Lower leg skin (tissue), 4 donors: ENCODE measurements at regions not wholly inside any gene's neighbourhood (a gene's known extent, or its start where the extent isn't known, plus 50 kb on each side); places are given as distances from the start of the nearest gene placed in this dataset.

ENCODE experiments used
- DNase-seq, 2 donors: peaks; one replicate each; pipeline ENCODE4 v3.0.0-alpha.2; 2019; ENCODE audit warnings: low spot score in 2 of 2
- H3K4me3 ChIP-seq: fragments of 200-600 bp; sonication (generic); 2 replicates; pipeline ENCODE4 v1.5.1; 2017; ENCODE audit warnings: mild to moderate bottlenecking, low read depth; ENCODE audit not compliant: poor library complexity, severe bottlenecking
- POLR2A ChIP-seq, 2 donors: fragments of 450-650 bp; IDR thresholded peaks; one replicate each; pipeline ENCODE4 v1.6.1; 2016 to 2017; ENCODE audit warnings: antibody characterized with exemption in 2 of 2, mild to moderate bottlenecking in 1 of 2, moderate library complexity in 1 of 2
- WGBS, 2 donors: methylation state at CpG; one replicate each; pipeline ENCODE4 v1.1.5; 2018; 5-methylcytosine and 5-hydroxymethylcytosine counted together
- intact Hi-C: fragments of 100-400 bp; cut with DNase I; formaldehyde crosslinking; loops from one replicate; pipeline ENCODE4 v1.15.0; 2023; ENCODE audit warnings: low total_unique reads
- TF ChIP-seq, protein P1 (sequence below), 3 donors: fragments of 450-650 bp; IDR thresholded peaks; one replicate each; pipeline ENCODE4 v1.5.1; 2016; ENCODE audit warnings: antibody characterized with exemption in 3 of 3, mild to moderate bottlenecking in 3 of 3, moderate library complexity in 2 of 3

DNA sequence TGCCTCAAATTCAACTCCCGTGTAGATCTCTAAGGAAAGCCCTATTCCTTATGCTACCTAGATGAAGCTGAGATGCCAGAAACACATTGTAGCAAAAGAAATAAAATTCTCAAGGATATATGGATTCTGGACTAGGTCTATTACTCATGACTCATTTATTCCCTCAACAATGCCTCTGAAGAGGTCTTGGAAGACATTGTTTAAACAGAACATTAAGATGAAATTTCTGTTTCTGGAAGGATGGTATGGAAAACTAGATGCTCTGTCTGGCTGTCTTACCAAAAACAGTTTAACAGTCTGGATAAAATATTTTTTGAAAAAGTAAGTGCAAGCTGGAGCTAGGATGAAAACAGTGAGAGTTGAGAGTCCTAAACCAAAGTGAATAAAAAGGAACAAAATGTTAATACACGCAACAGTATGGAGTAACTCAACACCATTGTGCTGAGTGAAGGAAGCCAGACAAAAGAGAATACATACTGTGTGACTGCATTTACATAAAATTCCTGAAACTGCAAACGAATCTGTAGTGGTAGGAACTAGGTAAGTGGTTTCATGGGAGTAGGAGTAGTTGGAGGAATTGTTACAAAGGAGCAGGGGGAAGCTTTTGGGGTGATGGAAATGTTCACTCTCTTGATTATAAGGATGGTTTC is 59.3 kb upstream of the GNG12 start:
- no peak for TF ChIP-seq POLR2A (IDR thresholded peaks at IDR 0.05)
- TF ChIP-seq, protein P1, sequence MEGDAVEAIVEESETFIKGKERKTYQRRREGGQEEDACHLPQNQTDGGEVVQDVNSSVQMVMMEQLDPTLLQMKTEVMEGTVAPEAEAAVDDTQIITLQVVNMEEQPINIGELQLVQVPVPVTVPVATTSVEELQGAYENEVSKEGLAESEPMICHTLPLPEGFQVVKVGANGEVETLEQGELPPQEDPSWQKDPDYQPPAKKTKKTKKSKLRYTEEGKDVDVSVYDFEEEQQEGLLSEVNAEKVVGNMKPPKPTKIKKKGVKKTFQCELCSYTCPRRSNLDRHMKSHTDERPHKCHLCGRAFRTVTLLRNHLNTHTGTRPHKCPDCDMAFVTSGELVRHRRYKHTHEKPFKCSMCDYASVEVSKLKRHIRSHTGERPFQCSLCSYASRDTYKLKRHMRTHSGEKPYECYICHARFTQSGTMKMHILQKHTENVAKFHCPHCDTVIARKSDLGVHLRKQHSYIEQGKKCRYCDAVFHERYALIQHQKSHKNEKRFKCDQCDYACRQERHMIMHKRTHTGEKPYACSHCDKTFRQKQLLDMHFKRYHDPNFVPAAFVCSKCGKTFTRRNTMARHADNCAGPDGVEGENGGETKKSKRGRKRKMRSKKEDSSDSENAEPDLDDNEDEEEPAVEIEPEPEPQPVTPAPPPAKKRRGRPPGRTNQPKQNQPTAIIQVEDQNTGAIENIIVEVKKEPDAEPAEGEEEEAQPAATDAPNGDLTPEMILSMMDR (IDR thresholded peaks at IDR 0.05), result no peak
- H3K4me3 ChIP-seq, result no peak overlapping the region
- 59 to 71% methylated on average over 3 of the region's 3 CpGs for WGBS, 2 donors
- intact Hi-C loops, result no loop called here
- no peak for DNase-seq

DNA sequence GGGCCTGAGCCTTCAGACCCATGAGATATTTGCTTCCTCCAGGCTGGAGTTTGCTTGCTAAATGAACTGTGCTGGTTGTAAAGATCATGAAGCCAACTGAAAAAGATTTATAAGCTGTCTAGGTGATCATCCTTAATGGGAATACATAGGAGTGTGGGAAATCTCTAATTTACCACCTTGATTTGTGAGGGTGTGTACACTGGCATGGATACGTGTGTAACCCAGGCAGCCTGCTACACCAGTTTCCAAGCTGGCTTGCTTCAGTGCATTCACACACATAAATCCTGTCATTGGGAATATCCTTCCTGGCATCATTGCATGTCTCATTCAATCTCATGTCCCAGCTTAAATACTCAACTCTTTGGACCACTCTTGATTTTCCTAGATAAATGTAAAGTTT is 57.6 kb upstream of the GNG12 start:
- 54 to 69% methylated on average over 1 of the region's 1 CpG for WGBS, 2 donors
- intact Hi-C loops, result no loop called here
- TF ChIP-seq, protein P1 (IDR thresholded peaks at IDR 0.05), result no peak
- TF ChIP-seq POLR2A (IDR thresholded peaks at IDR 0.05), result no peak

GRCh38 chr1:67889953-67890567 is 56.8 kb upstream of the GNG12 start:
- no peak for TF ChIP-seq POLR2A (IDR thresholded peaks at IDR 0.05)
- TF ChIP-seq, protein P1 (IDR thresholded peaks at IDR 0.05), result no peak
- intact Hi-C loops, result no loop called here
- H3K4me3 ChIP-seq, result no peak overlapping the region
- no peak for DNase-seq

More for the DNA sequence above, 57.6 kb upstream of the GNG12 start:
- DNase-seq, result no peak
- no peak overlapping the region for H3K4me3 ChIP-seq

DNA sequence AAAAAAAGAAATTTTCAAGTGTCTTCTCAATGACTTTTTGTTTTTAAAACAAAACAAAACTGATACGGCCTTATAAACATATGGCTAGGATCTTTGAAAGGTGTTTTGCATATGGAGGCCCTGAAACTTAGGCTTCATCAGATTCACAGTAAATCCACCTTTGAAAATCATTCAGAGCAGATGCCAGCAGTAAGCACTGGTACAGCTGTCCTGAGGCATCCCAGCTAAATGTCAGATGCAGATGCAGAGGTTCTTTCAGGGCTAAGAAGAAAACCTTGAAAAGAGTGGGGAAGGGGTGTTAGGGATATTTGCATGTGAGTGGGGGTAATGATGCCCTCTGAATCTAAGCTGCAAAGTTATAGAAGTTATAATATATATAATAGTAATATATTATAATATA is 56.2 kb upstream of the GNG12 start:
- WGBS, 2 donors, result 93 to 94% methylated on average over 1 of the region's 1 CpG
- intact Hi-C loops, result no loop called here
- DNase-seq, result no peak
- TF ChIP-seq POLR2A (IDR thresholded peaks at IDR 0.05), result no peak
- TF ChIP-seq, protein P1 (IDR thresholded peaks at IDR 0.05), result no peak
- H3K4me3 ChIP-seq, result no peak overlapping the region

DNA sequence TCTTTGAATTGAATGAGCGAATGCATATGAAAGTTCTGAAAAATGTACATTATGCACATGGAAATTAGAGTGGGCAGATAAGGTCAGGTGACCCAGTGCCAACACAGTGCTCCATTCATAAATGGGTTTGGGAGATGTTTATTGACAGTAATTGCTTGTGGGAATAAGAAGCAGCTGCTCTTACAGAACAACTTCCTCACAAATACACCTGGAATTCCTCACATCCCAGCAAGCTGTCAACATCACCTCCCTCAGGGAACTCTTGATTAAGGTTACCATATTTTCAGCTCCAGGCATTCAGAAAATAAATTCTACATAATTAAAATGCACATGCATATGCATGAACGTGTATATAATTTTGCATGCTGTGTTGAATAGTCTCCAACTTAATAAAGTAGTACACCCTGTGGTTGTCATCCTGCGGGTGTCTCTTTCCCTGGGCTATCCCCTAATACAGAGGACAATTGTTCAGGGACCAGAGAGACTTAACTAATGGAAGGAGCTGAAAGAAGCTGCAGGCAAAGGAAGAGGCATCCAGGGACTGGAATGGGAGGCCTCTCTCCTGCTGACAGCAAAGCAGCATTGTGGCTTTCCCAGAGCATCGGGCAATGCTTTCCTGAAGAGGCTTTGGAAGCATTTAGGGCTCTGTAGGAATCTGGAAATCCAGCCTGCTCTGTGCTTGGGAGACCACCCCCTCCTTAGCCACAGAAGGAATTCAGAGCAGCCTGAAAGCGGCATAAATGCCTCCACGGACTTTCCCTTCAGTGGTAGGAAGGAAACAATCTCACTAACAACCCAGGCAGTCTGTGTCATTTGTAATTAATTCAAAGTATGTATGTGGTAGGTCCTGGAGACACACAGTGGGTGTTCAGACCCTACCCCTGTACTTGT is 55.2 kb upstream of the GNG12 start:
- DNase-seq, result no peak
- no peak overlapping the region for H3K4me3 ChIP-seq
- TF ChIP-seq POLR2A (IDR thresholded peaks at IDR 0.05), result no peak
- TF ChIP-seq, protein P1 (IDR thresholded peaks at IDR 0.05), result no peak
- 65 to 67% methylated on average over 6 of the region's 6 CpGs for WGBS, 2 donors
- intact Hi-C loops, result no loop called here
